ENCODE measurements at regions not wholly inside any gene's neighbourhood (a gene's known extent, or its start where the extent isn't known, plus 50 kb on each side); places are given as distances from the start of the nearest gene placed in this dataset.

DNA sequence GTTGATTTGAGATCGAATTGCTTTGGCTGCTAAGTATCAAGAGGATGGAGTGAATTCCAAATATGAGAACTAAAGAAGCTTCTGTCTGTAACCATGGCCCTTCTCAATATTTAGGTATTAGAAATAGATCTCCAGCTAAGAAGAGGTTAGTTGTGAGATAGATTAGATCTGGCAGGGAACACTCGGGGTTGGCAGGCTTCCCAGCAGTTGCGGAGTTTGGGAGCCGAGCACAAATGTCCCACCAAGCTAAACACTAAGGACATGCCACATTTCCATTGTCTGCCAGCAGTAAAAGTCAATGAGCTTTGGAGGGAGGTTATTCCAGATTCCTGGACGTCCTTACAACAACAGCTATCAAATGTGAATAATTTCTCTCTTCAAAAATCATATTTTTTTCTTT is 85.8 kb downstream of the TAF11L14 start:
- Histone ChIP-seq H3K9ac (no peak overlapping the region), H3K9me3 (ENCODE audit: control insufficient read depth, low read length) (no peaks in the 10 kb centered on the region), H3K4me3 (ENCODE audit: low read depth, low read length) (no peak overlapping the region), H2AFZ (no peak overlapping the region), H3K4me1 (no peaks in the 10 kb centered on the region), H3K79me2 (no peaks in the 10 kb centered on the region), H3K27ac (no peak overlapping the region), H3K36me3 (ENCODE audit: control insufficient read depth, insufficient read depth, low read length) (no peaks in the 10 kb centered on the region), H3K27me3 (ENCODE audit: control insufficient read depth, insufficient read depth, low read length) (no peaks in the 10 kb centered on the region), H3K4me2 (ENCODE audit: low read length) (no peak overlapping the region)
- no peak for TF ChIP-seq CTCF (IDR thresholded peaks at IDR 0.05)

DNA sequence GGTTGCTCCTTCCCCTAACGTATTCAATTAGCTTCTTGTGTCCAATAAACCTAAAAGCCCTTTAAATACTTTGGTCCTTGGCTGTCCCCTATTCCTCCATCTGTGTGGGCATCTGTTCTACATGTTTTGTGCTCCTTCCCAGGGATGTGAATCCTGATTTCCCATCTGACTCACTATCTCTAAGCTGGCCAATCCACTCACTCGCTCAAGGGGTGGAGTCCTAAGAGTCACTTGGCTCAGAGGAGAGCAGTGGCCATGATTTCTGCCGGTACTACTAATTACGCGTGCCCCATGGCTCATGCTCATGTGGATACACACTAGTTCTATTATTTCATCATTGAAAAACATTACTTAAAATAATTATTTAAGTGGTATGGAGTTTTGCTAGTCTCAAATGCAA is 89.6 kb downstream of the TAF11L14 start:
- Histone ChIP-seq H3K4me3 (ENCODE audit: low read depth, low read length) (no peak overlapping the region), H3K9ac (no peak overlapping the region), H3K4me1 (no peaks in the 10 kb centered on the region), H3K79me2 (no peaks in the 10 kb centered on the region), H3K9me3 (ENCODE audit: control insufficient read depth, low read length) (no peaks in the 10 kb centered on the region), H3K27me3 (ENCODE audit: control insufficient read depth, insufficient read depth, low read length) (no peaks in the 10 kb centered on the region), H2AFZ (no peak overlapping the region), H3K36me3 (ENCODE audit: control insufficient read depth, insufficient read depth, low read length) (no peaks in the 10 kb centered on the region), H3K27ac (no peak overlapping the region), H3K4me2 (ENCODE audit: low read length) (no peak overlapping the region)
- no peak for TF ChIP-seq CTCF (IDR thresholded peaks at IDR 0.05)

DNA sequence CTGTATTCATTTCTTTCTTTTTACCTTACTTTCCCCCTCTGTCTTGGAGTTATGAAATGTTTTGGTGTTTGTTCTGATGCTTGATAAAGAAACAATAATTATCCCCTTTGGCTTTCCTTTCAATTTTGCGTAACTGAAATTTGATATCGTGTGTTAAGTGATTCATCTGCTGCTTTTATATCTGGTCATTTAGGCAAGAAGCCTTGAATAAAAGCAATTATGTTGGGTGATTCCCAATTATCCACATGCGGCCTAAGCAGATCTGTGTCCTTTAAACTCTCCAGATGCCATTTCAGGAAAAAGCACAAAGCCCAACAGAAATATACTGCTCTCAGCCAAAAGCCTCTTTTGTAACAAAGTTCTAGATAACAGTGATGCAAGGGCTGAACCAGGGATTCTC is 92.8 kb downstream of the TAF11L14 start:
- Histone ChIP-seq H3K27me3 (ENCODE audit: control insufficient read depth, insufficient read depth, low read length) (no peaks in the 10 kb centered on the region), H3K4me3 (ENCODE audit: low read depth, low read length) (no peak overlapping the region)
- no peak for TF ChIP-seq CTCF (IDR thresholded peaks at IDR 0.05)

DNA sequence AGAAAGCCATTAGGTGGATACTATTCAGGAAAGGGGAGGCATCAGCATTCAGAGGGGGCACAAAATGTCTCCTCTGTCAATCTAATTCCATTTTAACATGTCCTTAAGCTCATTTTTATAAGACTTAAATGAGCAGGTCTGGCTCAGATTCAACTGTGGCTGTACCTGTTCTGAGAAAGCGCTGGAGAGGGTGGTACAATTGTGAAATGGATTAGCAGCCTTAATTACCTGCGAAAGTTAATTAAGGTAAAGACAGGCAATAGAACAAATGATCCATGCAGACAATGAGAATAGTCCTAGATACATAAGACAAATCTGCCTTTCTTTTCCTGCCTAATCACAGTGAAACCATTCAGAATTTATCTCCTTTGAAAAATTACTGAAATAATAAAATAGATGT is 96.2 kb downstream of the TAF11L14 start:
- TF ChIP-seq CTCF (IDR thresholded peaks at IDR 0.05), result no peak
- Histone ChIP-seq H3K4me2 (ENCODE audit: low read length) (no peak overlapping the region), H3K79me2 (no peaks in the 10 kb centered on the region), H3K36me3 (ENCODE audit: control insufficient read depth, insufficient read depth, low read length) (no peaks in the 10 kb centered on the region), H3K9ac (no peak overlapping the region), H2AFZ (no peak overlapping the region), H3K27ac (no peak overlapping the region), H3K4me3 (ENCODE audit: low read depth, low read length) (no peak overlapping the region), H3K9me3 (ENCODE audit: control insufficient read depth, low read length) (no peaks in the 10 kb centered on the region), H3K4me1 (no peaks in the 10 kb centered on the region), H3K27me3 (ENCODE audit: control insufficient read depth, insufficient read depth, low read length) (no peaks in the 10 kb centered on the region)

More for the DNA sequence above, 92.8 kb downstream of the TAF11L14 start:
- H3K9me3 ChIP-seq (ENCODE audit: control insufficient read depth, low read length), result no peaks in the 10 kb centered on the region
- no peak overlapping the region for H3K4me2 ChIP-seq (ENCODE audit: low read length)
- H3K27ac ChIP-seq, result no peak overlapping the region
- no peaks in the 10 kb centered on the region for H3K4me1 ChIP-seq
- no peak overlapping the region for H2AFZ ChIP-seq
- H3K36me3 ChIP-seq (ENCODE audit: control insufficient read depth, insufficient read depth, low read length), result no peaks in the 10 kb centered on the region
- no peaks in the 10 kb centered on the region for H3K79me2 ChIP-seq
- no peak overlapping the region for H3K9ac ChIP-seq

GRCh38 chr5:17732351-17732923 is 98.2 kb downstream of the TAF11L14 start:
- TF ChIP-seq CTCF (IDR thresholded peaks at IDR 0.05), result no peak
- no peak overlapping the region for H2AFZ ChIP-seq
- no peak overlapping the region for H3K4me2 ChIP-seq (ENCODE audit: low read length)
- no peak overlapping the region for H3K9ac ChIP-seq
- no peaks in the 10 kb centered on the region for H3K9me3 ChIP-seq (ENCODE audit: control insufficient read depth, low read length)
- no peak overlapping the region for H3K27ac ChIP-seq
- no peak overlapping the region for H3K4me3 ChIP-seq (ENCODE audit: low read depth, low read length)
- H3K79me2 ChIP-seq, result no peaks in the 10 kb centered on the region
- no peaks in the 10 kb centered on the region for H3K36me3 ChIP-seq (ENCODE audit: control insufficient read depth, insufficient read depth, low read length)
- no peaks in the 10 kb centered on the region for H3K27me3 ChIP-seq (ENCODE audit: control insufficient read depth, insufficient read depth, low read length)
- no peaks in the 10 kb centered on the region for H3K4me1 ChIP-seq
